T1000 (cell line): ENCODE measurements at regions not wholly inside any gene's neighbourhood (a gene's known extent, or its start where the extent isn't known, plus 50 kb on each side); places are given as distances from the start of the nearest gene placed in this dataset.

ENCODE experiments used
- DNase-seq: peaks from one replicate; lab custom pipeline; 2025; ENCODE audit warnings: mixed read lengths; lab: John Stamatoyannopoulos, UW

- no peak for DNase-seq
These were observed 396.6 kb downstream of the GABRB3 start for GRCh38 chr15:26376243-26376642.

- DNase-seq: no peak
These were observed 398.1 kb downstream of the GABRB3 start for GRCh38 chr15:26374806-26375205.

DNA sequence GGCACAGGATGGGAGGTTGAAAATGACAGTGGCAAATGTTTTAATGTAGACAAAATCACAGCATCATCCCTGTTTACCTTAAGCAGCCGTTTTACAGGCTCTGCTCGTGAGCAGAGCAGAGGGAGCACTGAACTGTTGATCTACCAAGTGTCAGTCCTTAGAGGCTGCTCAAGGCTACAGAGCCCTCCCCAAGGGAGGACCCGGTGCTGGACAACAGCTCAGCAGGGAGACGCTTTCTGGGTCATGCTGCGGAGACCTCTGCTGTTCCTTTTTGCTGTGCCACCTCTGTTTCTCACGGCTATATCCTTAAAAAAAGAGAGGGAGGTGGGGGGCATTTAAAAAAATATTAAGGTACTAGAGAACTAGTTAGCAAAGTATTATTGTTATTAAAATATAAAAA is 400.2 kb downstream of the GABRB3 start:
- no peak for DNase-seq

GRCh38 chr15:26365077-26365476 is 407.8 kb downstream of the GABRB3 start:
- DNase-seq: no peak

- DNase-seq: no peak
These were observed 413.0 kb downstream of the GABRB3 start for GRCh38 chr15:26359855-26360254.

DNA sequence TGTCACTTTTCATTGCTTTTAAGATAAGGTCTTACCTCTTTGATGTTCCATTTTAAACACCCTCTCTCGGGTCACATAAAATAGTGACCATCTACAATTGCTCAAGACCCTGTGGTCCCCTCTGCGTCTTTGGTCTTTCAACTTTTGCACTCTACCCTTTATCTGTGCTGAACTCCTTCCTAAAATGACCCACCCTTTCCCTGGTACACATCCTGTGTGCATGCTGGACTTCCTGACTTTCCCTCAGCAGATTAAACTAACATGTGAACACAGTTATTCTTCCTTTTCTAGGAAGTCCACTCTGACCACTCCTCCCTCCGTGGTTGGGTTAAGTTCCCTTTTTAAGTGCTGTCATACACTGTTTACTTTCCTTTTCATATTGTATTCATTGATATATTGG is 414.2 kb downstream of the GABRB3 start:
- no peak for DNase-seq

- DNase-seq: no peak
These were observed 415.2 kb downstream of the GABRB3 start for GRCh38 chr15:26357653-26358052.

- no peak for DNase-seq
These were observed 417.3 kb downstream of the GABRB3 start for GRCh38 chr15:26355472-26356074.

GRCh38 chr15:26352909-26353308 is 420.0 kb downstream of the GABRB3 start:
- no peak for DNase-seq

- no peak for DNase-seq
These were observed 420.5 kb downstream of the GABRB3 start for GRCh38 chr15:26352406-26352805.

DNA sequence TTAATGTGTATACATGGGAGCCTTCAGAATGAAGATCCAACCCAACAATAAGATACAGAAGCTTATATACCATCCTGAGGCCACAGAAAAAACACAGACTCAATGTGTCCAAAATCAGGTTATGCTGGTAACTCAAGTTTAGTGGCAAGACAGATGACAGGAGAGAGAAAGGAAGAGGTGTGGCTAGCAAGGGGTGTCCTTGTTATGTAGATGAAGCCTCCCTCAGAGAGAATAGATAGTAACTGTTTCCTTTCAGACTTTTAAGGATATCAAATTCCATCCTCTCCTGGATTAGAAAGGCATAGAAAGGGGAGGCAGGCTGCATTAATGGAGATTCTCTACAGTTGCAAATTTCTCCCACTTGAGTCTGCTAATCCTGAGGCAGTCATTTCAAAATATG is 447.4 kb downstream of the GABRB3 start:
- no peak for DNase-seq

DNA sequence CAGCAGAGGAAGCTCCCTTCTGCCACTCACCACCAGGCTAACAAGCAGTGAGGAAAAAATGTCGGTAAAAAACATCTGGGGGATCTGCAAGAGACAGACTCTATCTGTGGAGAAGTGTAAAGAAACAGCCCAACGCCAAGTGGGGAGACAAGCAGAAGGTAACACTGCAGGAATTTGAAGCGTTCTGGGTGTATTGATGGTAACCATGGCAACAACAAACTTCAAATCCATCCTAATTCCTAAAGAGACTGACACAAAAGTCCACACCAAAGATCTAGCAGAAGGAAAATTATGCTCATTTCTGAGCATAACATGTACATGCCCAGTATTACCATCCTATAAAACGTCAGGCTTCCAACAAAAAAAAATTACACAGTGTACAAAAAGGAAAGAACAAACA is 449.3 kb downstream of the GABRB3 start:
- no peak for DNase-seq

DNA sequence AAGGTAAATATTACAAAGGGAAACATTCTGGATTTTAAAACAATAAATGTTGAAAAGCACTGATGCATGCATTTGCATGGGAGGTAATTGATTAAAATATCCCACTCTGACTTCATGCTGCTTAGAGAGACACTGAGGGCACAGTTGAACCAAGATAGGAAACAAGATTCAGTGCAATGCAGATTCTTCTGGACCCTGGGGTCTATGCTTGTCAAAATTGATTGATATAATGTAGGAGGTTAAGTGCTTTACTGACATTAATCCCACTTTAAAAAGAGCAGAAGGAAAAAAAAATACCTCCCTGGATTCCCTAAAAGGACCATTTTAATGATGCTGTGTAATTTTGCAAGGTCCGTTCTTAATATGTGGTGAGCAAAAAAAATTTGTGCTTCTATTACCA is 454.2 kb downstream of the GABRB3 start:
- DNase-seq: no peak

GRCh38 chr15:26314577-26314976 is 451.4 kb upstream of the ATP10A start:
- no peak for DNase-seq

GRCh38 chr15:26311710-26312236 is 448.6 kb upstream of the ATP10A start:
- DNase-seq: no peak

DNA sequence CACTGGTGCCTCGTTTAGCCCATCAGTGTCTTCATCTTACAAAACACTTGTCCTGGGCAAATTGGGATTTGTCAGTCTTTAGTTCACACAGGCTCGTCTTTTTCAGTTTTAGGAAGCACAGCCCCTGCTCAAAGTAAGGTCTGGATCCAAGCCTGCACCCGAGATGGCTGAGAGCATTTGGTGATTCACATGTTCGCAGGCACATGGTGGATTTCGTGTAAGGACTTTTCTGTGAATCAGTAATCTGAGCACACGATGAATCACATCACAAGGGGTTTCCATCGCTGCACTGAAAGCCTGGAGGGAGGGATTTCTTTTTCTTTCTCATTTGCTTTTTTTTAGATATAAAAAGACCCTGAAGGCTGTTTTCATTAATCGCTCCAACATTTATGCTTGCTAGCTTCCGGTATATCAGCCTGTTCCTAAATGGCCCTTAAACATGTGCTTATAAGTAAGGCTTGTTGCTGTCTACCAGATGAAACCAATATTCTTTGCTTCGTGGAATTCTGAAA is 435.6 kb upstream of the ATP10A start:
- no peak for DNase-seq

DNA sequence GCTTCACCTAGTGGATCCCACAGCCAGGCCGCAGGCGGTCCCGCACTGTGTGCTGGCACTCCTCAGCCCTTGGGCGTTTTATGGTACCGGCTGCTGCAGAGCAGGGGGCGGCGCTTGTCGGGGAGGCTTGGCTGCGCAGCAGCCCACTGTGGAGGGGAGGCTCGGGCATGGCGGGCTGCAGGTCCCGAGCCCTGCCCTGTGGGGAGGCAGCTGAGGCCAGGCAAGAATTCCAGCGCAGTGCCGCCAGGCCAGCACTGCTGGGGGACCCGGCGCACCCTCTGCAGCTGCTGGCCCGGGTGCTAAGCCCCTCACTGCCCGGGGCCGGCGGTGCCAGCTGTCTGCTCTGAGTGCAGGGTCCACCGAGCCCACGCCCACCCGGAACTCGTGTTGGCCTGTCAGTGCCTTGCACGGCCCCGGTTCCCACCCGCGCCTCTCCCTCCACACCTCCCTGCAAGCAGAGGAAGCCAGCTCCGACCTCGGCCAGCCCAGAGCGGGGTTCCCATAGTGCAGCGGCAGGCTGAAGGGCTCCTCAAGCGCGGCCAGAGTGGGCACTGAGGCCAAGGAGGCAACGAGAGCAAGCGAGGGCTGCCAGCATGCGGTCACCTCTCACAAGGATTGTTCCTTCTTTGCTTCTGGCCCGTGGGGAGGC is 435.0 kb upstream of the ATP10A start:
- DNase-seq: no peak

- no peak for DNase-seq
These were observed 432.4 kb upstream of the ATP10A start for GRCh38 chr15:26295336-26296085.

DNA sequence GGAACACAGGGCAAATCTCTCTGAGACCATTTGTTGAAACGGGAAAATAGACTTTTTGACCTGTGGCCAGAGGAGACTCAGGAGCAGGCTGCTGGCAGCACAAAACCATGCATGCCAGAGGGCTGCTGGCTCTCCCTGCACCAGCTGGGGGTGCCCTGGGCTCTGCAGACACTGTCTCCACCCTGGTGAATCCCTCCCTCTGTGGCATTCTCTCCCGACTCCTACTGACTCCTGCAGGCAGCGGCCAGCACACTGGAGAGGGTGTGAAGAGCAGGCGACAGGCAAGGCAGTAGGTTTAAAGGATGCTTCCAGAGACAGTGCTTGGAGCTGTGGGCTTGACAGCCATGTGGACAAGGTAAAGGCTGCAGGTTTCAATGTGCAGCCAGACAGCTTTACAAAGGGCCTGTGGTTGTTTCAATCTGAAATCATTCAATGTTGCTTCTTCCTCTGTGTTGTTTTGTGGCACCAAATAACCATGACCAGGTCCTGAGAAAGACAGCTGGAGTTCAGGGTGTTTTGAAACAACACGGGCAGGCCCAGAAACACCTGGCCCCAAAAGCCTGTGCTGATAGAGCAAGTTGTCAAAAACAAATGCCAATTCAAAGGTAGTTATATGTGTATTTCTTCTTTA is 431.0 kb upstream of the ATP10A start:
- DNase-seq: no peak

DNA sequence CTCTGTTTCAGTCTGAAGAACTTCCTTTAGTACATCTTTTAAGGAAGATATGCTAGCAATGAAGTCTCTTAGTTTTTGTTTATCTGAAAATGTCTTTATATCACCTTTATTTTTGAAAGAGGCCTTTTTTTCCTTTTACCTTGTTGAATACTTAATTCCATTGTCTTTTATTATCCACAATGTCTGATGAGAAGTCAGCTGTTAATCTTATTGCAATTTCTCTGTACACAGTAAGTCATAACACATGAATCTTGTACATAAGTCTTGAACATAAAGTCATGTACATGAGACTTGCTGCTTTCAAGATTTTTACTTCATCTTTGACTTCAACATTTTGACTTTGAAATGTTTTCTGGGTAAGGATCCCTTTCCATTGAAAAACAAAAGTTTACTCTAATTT is 424.3 kb upstream of the ATP10A start:
- DNase-seq: no peak

- DNase-seq: no peak
These were observed 417.2 kb upstream of the ATP10A start for GRCh38 chr15:26280281-26280680.

DNA sequence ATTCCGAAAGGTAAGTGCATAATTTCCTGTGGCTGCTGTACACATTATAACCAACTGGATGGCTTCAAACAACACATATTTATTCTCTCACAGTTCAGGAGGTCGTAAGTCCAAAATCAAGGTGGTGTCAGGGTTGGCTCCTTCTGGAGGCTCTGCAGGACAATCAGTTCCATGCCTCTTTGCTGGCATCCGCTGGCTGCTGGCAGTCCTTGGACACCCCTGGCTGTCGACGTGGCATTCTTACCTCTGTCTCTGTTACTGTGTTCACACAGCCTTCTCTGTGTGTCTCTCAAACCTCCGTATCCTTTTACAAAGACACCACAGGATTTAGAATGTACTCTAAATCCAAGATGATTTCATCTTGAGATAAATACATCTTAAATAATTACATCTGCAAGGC is 398.8 kb upstream of the ATP10A start:
- no peak for DNase-seq
